GM12874 (cell line): ENCODE measurements at regions not wholly inside any gene's neighbourhood (a gene's known extent, or its start where the extent isn't known, plus 50 kb on each side); places are given as distances from the start of the nearest gene placed in this dataset.

Experiments
- TF ChIP-seq, protein P1 (sequence below): IDR thresholded peaks from 2 replicates; pipeline ENCODE4 v1.5.1; 2011; ENCODE audit warnings: low read depth, mild to moderate bottlenecking, control low read depth, low read length, moderate library complexity; ENCODE audit not compliant: insufficient read depth

DNA sequence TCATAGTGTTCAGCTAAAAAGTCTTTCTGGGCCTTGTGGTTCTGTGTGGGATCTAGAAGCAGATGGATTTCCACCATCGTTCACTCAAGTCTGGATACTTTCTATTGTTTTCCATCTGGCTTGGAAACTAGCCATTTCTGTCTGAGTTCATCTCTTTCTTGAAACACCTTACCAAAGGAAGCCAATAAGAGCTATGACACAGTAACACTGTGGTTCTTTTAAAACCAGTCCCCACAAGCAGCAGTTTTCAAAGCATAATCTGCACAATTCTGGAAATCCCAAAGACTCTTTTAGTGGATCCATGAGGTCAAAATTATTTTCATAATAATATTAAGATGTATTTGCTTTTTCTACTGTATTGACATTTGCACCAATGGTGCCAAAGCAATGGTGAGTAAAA lies 234.2 kb upstream of the TET2 start:
- TF ChIP-seq, protein P1, sequence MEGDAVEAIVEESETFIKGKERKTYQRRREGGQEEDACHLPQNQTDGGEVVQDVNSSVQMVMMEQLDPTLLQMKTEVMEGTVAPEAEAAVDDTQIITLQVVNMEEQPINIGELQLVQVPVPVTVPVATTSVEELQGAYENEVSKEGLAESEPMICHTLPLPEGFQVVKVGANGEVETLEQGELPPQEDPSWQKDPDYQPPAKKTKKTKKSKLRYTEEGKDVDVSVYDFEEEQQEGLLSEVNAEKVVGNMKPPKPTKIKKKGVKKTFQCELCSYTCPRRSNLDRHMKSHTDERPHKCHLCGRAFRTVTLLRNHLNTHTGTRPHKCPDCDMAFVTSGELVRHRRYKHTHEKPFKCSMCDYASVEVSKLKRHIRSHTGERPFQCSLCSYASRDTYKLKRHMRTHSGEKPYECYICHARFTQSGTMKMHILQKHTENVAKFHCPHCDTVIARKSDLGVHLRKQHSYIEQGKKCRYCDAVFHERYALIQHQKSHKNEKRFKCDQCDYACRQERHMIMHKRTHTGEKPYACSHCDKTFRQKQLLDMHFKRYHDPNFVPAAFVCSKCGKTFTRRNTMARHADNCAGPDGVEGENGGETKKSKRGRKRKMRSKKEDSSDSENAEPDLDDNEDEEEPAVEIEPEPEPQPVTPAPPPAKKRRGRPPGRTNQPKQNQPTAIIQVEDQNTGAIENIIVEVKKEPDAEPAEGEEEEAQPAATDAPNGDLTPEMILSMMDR: no peak

DNA sequence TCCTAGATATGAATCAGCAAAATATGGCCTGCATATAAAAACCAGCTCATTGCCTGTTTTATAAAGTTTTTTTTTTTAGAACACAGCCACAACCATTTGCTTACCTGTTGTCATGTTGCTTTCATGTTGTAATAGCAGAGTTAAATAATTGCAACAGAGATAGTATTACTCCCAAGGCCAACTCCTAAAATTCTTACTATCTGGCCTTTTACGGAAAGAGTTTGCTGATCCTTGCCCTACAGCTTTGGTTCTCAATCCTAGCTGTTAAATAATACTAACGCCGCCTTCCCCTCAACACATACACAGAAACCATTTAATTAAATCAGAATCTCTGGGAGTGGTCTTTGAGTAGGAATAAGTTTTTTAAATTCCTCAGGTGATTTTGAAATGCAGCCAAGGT lies 231.3 kb upstream of the TET2 start:
- TF ChIP-seq, protein P1: no peak

DNA sequence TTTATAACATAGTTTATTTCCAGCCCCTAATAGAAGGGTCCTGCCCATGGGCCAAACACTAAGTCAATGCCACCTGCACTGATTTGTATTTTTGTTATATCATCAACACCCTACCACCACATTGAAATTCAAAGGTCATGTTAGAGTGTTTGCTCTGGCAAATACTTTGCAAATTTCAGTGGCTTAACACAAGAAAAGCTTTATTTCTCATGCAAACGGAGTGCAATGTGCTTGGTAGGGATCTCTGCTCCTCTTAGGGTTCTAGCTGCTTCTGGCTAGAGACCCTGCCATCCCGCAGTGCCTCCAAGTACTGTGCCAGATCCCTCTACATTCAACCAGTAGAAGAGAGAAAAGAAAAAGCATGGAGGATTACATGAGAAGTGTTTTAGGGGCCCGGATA lies 230.8 kb upstream of the TET2 start:
- TF ChIP-seq, protein P1: no peak

DNA sequence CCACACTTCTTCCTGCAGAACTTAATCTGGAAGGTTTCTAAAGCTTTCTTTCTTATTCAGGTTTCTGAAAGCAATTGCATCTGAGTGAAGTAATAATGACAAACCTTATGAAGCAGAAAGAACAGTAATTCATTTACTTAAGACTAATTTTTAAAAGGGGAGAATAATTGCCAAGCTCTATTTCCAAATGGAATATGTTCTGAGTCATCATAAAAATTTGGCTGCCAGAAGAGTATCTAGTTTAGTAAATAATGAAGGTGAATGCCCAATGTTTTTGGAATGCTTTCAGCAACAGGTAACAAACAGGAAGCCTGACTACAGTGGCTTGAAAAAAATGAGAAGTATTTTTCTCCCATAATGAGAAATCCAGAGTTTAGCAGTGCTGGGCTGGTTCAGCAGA lies 227.3 kb upstream of the TET2 start:
- TF ChIP-seq, protein P1: no peak

DNA sequence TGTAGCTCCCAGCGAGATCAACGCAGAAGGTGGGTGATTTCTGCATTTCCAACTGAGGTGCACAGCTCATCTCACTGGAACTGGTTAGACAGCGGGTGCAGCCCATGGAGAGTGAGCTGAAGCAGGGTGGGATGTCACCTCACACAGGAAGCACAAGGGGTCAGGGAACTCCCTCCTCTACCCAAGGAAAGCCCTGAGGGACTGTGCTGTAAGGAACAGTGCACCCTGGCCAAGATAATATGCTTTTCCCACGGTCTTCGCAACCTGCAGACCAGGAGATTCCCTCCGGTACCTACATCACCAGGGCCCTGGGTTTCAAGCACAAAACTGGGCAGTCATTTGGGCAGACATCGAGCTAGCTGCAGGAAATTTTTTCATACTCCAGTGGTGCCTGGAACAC lies 216.4 kb upstream of the TET2 start:
- TF ChIP-seq, protein P1: no peak

DNA sequence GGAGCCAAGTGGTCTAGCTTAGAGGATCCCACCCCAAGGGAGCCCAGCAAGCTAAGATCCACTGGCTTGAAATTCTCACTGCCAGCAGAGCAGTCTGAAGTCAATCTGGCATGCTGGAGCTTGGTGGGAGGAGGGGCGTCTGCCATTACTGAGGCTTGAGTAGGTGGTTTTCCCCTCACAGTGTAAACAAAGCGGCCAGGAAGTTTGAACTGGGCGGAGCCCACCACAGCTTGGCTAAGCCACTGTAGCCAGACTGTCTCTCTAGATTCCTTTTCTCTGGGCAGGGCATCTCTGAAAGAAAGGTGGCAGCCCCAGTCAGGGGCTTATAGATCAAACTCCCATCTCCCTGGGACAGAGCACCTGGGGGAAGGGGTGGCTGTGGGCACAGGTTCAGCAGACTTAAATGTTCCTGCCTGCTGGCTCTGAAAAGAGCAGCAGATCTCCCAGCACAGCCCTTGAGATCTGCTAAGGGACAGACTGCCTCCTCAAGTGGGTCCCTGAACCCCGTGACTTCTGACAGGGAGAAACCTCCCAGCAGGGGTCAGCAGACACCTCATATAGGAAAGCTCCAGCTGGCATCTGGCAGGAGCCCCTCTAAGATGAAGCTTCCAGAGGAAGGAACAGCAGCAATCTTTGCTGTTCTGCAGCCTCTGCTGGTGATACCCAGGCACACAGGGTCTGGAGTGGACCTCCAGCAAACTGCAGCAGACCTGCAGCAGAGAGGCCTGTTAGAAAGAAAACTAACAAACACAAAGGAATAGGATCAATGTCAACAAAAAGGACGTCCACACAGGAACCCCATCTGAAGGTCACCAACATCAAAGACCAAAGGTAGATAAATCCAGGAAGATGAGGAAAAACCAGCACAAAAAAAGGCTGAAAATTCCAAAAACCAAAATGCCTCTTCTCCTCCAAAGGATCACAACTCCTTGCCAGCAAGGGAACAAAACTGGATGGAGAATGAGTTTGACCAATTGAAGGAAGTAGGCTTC lies 215.6 kb upstream of the TET2 start:
- TF ChIP-seq, protein P1: peak; percentile 28

DNA sequence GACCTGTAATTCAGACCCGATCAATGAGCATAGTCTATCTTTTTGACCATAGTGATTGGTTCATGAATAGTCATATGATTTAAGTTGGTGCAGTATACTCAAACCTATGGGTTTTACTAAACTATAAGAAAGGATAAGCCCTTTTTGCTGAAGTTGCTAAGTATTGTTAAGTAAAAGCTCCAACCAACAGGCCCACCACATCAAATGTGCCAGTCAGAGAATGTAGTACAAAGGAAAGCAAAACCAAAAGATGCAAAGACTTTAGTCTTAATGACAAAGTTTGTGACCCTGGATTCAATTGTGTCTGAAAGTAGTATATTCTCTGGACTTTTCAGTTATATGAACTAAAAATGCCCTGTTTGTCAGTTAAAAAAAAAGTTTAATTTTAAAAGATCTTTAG lies 208.1 kb upstream of the TET2 start:
- TF ChIP-seq, protein P1: no peak
